Fibroblast of lung (primary cell): ENCODE measurements at regions not wholly inside any gene's neighbourhood (a gene's known extent, or its start where the extent isn't known, plus 50 kb on each side); places are given as distances from the start of the nearest gene placed in this dataset.

ENCODE experiments used
- CTCF ChIP-seq, 2 donors: IDR thresholded peaks in 1 of 2; conservative IDR thresholded peaks in 1 of 2; 1 replicate in 1 of 2; 2 replicates in 1 of 2; pipeline ENCODE4 v1.5.1; 2011 to 2012; ENCODE audit warnings: low read length in 2 of 2, control low read depth in 1 of 2, inconsistent platforms in 1 of 2, low read depth in 1 of 2, mild to moderate bottlenecking in 1 of 2
- EZH2 ChIP-seq: IDR thresholded peaks from 2 replicates; pipeline ENCODE4 v1.5.1; 2012; ENCODE audit warnings: low read length, control low read depth, mild to moderate bottlenecking; ENCODE audit errors: missing control alignments

GRCh38 chr12:127144770-127145169 lies 1122.2 kb upstream of the TMEM132C start:
- TF ChIP-seq CTCF (conservative IDR thresholded peaks at IDR 0.05 in 1 of 2, IDR thresholded peaks at IDR 0.05 in 1 of 2; ENCODE audit: low read depth in 1 of 2, low read length in 2 of 2) (no peak), EZH2 (no peak)
